ENCODE measurements at regions not wholly inside any gene's neighbourhood (a gene's known extent, or its start where the extent isn't known, plus 50 kb on each side); places are given as distances from the start of the nearest gene placed in this dataset.

GRCh38 chr4:126455865-126456264 lies 1141.1 kb downstream of the FAT4 start:
- H3K36me3 ChIP-seq = no peaks in the 10 kb centered on the region
- no peak for DNase-seq
- H3K27ac ChIP-seq = no peak overlapping the region
- TF ChIP-seq CTCF (IDR thresholded peaks at IDR 0.05; ENCODE audit: low read depth, low read length) = no peak
- no peaks in the 10 kb centered on the region for H3K9me3 ChIP-seq (ENCODE audit: severe bottlenecking)
- H3K4me3 ChIP-seq (ENCODE audit: low read depth, low read length) = no peak overlapping the region
- no peaks in the 10 kb centered on the region for H3K27me3 ChIP-seq (ENCODE audit: insufficient read depth, low read depth, severe bottlenecking)

- no peak overlapping the region for H3K27ac ChIP-seq
- no peak for TF ChIP-seq CTCF (IDR thresholded peaks at IDR 0.05; ENCODE audit: low read depth, low read length)
Measured at GRCh38 chr4:126458993-126459392, 1144.2 kb downstream of the FAT4 start.

DNA sequence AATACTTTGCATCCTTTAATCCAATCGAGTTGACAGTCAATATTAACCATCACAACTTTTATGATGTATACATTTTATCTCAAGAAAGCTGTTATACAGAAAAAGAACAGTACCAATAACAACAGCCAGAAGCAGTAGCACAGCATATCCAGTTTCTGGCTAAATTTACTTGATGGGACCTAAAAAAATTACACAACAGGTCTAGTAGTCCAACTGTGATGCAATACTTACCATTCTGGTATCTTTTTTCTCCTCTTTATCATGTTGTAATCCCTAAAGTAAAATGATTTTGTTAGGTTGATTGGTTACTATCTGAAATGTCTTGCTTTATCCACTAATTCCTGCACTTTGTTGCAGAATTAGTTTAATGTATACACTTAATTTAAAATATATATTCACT lies 1150.6 kb downstream of the FAT4 start:
- H3K4me3 ChIP-seq (ENCODE audit: low read depth, low read length) = no peak overlapping the region
- no peak overlapping the region for H3K27ac ChIP-seq
- no peak for DNase-seq
- H3K27me3 ChIP-seq (ENCODE audit: insufficient read depth, low read depth, severe bottlenecking) = no peaks in the 10 kb centered on the region
- no peaks in the 10 kb centered on the region for H3K9me3 ChIP-seq (ENCODE audit: severe bottlenecking)
- H3K36me3 ChIP-seq = no peaks in the 10 kb centered on the region
- no peak for TF ChIP-seq CTCF (IDR thresholded peaks at IDR 0.05; ENCODE audit: low read depth, low read length)

More at GRCh38 chr4:126458993-126459392, 1144.2 kb downstream of the FAT4 start:
- Histone ChIP-seq H3K4me3 (ENCODE audit: low read depth, low read length) (no peak overlapping the region), H3K9me3 (ENCODE audit: severe bottlenecking) (no peaks in the 10 kb centered on the region), H3K27me3 (ENCODE audit: insufficient read depth, low read depth, severe bottlenecking) (no peaks in the 10 kb centered on the region), H3K36me3 (no peaks in the 10 kb centered on the region)
- no peak for DNase-seq

DNA sequence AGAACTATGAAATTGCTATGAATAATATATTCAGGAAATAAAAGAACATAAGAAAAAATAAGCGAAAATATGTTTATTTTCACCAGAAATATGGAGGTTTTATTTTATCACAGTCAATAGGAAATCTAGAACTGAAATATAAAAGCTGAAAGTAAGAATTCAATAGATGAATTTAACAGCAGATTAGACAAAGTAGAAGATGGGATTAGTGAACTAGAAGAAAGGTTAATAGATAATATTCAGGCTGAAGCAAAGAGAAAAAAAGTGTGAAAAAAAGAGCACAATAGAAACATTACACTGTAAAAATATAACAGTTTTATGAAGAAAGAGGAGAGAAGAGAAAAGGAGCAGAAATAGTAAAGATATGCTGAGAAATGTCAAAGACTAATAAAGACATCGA lies 1152.1 kb downstream of the FAT4 start:
- no peak for DNase-seq
- Histone ChIP-seq H3K9me3 (ENCODE audit: severe bottlenecking) (no peaks in the 10 kb centered on the region), H3K27me3 (ENCODE audit: insufficient read depth, low read depth, severe bottlenecking) (no peaks in the 10 kb centered on the region), H3K36me3 (no peaks in the 10 kb centered on the region), H3K4me3 (ENCODE audit: low read depth, low read length) (no peak overlapping the region), H3K27ac (no peak overlapping the region)
- TF ChIP-seq CTCF (IDR thresholded peaks at IDR 0.05; ENCODE audit: low read depth, low read length) = no peak

GRCh38 chr4:126468144-126468543 lies 1153.4 kb downstream of the FAT4 start:
- no peaks in the 10 kb centered on the region for H3K27me3 ChIP-seq (ENCODE audit: insufficient read depth, low read depth, severe bottlenecking)
- DNase-seq = no peak
- H3K4me3 ChIP-seq (ENCODE audit: low read depth, low read length) = no peak overlapping the region
- H3K36me3 ChIP-seq = no peaks in the 10 kb centered on the region
- no peaks in the 10 kb centered on the region for H3K9me3 ChIP-seq (ENCODE audit: severe bottlenecking)
- no peak for TF ChIP-seq CTCF (IDR thresholded peaks at IDR 0.05; ENCODE audit: low read depth, low read length)
- H3K27ac ChIP-seq = no peak overlapping the region

- H3K4me3 ChIP-seq (ENCODE audit: low read depth, low read length) = no peak overlapping the region
- H3K27me3 ChIP-seq (ENCODE audit: insufficient read depth, low read depth, severe bottlenecking) = no peaks in the 10 kb centered on the region
- no peak overlapping the region for H3K27ac ChIP-seq
- H3K9me3 ChIP-seq (ENCODE audit: severe bottlenecking) = peaks cover 5% of the 10 kb centered on the region
- no peak for TF ChIP-seq CTCF (IDR thresholded peaks at IDR 0.05; ENCODE audit: low read depth, low read length)
- no peak for DNase-seq
- no peaks in the 10 kb centered on the region for H3K36me3 ChIP-seq
Measured at GRCh38 chr4:126470862-126471261, 1156.1 kb downstream of the FAT4 start.
